IPS-18a (cell line): ENCODE measurements at regions not wholly inside any gene's neighbourhood (a gene's known extent, or its start where the extent isn't known, plus 50 kb on each side); places are given as distances from the start of the nearest gene placed in this dataset.

Experiments
- H3K27ac ChIP-seq: one replicate; pipeline ENCODE4 v1.5.1; 2013; ENCODE audit warnings: low read length
- H3K27me3 ChIP-seq: one replicate; pipeline ENCODE4 v1.6.1; 2013; ENCODE audit warnings: mild to moderate bottlenecking, low read length; ENCODE audit not compliant: control insufficient read depth, insufficient read depth
- H3K36me3 ChIP-seq: one replicate; pipeline ENCODE4 v1.6.1; 2013; ENCODE audit warnings: low read depth, low read length; ENCODE audit not compliant: control insufficient read depth
- H3K4me1 ChIP-seq: one replicate; pipeline ENCODE4 v1.6.1; 2013; ENCODE audit warnings: low read depth, low read length; ENCODE audit not compliant: control insufficient read depth
- H3K4me3 ChIP-seq: one replicate; pipeline ENCODE4 v1.5.1; 2013; ENCODE audit warnings: low read length
- H3K9ac ChIP-seq: one replicate; pipeline ENCODE4 v1.6.1; 2013; ENCODE audit warnings: mild to moderate bottlenecking, low read length, moderate library complexity
- H3K9me3 ChIP-seq: one replicate; pipeline ENCODE4 v1.6.1; 2013; ENCODE audit warnings: low read depth, low read length; ENCODE audit not compliant: control insufficient read depth

- no peak overlapping the region for H3K27ac ChIP-seq
- H3K27me3 ChIP-seq = no peaks in the 10 kb centered on the region
These were observed 190.0 kb downstream of the OLFM1 start for GRCh38 chr9:135277219-135278201.

GRCh38 chr9:135278586-135278985 is 191.1 kb downstream of the OLFM1 start:
- H3K4me3 ChIP-seq = no peak overlapping the region
- H3K4me1 ChIP-seq = no peaks in the 10 kb centered on the region
- no peak overlapping the region for H3K27ac ChIP-seq
- H3K9ac ChIP-seq = no peak overlapping the region
- H3K9me3 ChIP-seq = no peaks in the 10 kb centered on the region
- no peaks in the 10 kb centered on the region for H3K27me3 ChIP-seq
- H3K36me3 ChIP-seq = no peaks in the 10 kb centered on the region

More at GRCh38 chr9:135277219-135278201, 190.0 kb downstream of the OLFM1 start:
- no peaks in the 10 kb centered on the region for H3K36me3 ChIP-seq
- H3K9me3 ChIP-seq = no peaks in the 10 kb centered on the region
- H3K4me1 ChIP-seq = no peaks in the 10 kb centered on the region
- no peak overlapping the region for H3K9ac ChIP-seq
- H3K4me3 ChIP-seq = no peak overlapping the region

GRCh38 chr9:135279385-135279784 is 191.9 kb downstream of the OLFM1 start:
- Histone ChIP-seq H3K36me3 (no peaks in the 10 kb centered on the region), H3K4me3 (no peak overlapping the region), H3K27me3 (no peaks in the 10 kb centered on the region), H3K9ac (no peak overlapping the region), H3K9me3 (no peaks in the 10 kb centered on the region), H3K27ac (no peak overlapping the region), H3K4me1 (no peaks in the 10 kb centered on the region)

DNA sequence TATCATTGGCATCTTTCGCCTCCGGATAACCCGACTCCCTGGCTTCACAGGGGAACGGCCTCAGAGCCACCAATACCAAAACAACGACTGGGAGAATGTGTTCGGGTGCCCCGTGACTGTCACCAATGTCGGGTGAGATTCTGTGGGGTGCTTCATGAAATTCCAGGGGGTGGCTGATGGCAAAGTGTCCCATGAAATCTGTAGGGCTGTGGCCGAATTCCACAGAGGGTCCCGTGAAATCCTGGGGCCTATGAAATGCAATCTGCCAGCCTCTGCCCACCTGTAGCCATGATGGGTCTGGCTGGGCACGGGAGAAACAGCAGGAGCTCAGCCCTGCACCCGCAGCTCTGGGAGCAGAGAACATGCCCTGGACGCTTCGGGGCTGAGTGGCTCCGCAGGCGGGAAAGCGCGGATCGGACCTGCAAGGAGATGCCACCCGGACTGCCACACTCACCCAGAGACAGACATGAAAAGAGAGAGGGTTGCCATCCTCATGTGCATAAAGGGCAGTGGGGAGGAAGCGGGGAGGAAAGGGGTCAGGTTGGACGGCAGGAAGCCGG is 192.4 kb downstream of the OLFM1 start:
- H3K9ac ChIP-seq = no peak overlapping the region

DNA sequence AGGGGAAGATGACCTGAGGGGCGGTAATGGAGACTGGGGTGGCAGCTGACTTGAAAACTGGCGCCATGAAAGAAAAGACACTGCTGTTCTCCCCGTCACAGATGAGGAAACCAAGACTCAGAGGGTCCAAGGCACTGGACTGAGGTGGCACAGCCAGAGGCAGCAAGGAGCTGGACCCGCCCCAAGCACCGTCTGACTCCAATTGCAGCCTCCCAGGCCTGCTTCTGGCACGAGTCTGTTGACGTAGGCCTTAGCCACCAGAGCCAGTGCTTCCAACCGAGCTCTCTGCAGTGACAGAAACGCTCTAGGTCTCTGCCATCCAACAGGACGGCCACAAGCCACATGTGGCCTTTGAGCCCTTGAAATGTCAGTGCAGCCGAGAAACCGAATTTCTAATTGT is 193.2 kb downstream of the OLFM1 start:
- Histone ChIP-seq H3K27me3 (no peaks in the 10 kb centered on the region), H3K4me1 (no peaks in the 10 kb centered on the region), H3K36me3 (no peaks in the 10 kb centered on the region), H3K27ac (no peak overlapping the region), H3K9ac (no peak overlapping the region), H3K9me3 (no peaks in the 10 kb centered on the region), H3K4me3 (no peak overlapping the region)

More for the DNA sequence above, 192.4 kb downstream of the OLFM1 start:
- H3K4me3 ChIP-seq = no peak overlapping the region
- no peaks in the 10 kb centered on the region for H3K36me3 ChIP-seq
- H3K27me3 ChIP-seq = no peaks in the 10 kb centered on the region
- no peaks in the 10 kb centered on the region for H3K9me3 ChIP-seq
- no peaks in the 10 kb centered on the region for H3K4me1 ChIP-seq
- no peak overlapping the region for H3K27ac ChIP-seq

DNA sequence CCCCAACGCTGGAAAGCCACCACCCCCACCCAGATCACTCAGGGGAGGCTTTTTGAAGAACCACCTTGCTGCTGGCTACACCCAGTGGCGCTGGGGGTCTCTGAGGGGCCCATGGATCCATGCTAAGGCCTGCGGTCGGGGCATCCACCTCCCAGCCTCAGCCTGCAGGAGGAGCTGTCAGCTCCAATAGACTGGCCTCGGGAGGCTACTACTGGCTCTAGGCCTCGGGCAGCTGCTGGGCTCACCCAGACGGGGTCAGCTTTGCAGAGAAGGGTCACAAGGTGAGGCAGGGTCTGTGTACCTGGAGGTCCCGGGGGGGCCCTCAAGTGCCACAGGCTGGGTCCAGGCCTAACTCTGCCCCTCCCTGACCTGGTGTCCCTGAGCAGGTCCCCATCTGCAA is 193.7 kb downstream of the OLFM1 start:
- Histone ChIP-seq H3K9ac (no peak overlapping the region), H3K9me3 (no peaks in the 10 kb centered on the region), H3K27ac (no peak overlapping the region), H3K27me3 (no peaks in the 10 kb centered on the region), H3K4me1 (no peaks in the 10 kb centered on the region), H3K4me3 (no peak overlapping the region), H3K36me3 (no peaks in the 10 kb centered on the region)

DNA sequence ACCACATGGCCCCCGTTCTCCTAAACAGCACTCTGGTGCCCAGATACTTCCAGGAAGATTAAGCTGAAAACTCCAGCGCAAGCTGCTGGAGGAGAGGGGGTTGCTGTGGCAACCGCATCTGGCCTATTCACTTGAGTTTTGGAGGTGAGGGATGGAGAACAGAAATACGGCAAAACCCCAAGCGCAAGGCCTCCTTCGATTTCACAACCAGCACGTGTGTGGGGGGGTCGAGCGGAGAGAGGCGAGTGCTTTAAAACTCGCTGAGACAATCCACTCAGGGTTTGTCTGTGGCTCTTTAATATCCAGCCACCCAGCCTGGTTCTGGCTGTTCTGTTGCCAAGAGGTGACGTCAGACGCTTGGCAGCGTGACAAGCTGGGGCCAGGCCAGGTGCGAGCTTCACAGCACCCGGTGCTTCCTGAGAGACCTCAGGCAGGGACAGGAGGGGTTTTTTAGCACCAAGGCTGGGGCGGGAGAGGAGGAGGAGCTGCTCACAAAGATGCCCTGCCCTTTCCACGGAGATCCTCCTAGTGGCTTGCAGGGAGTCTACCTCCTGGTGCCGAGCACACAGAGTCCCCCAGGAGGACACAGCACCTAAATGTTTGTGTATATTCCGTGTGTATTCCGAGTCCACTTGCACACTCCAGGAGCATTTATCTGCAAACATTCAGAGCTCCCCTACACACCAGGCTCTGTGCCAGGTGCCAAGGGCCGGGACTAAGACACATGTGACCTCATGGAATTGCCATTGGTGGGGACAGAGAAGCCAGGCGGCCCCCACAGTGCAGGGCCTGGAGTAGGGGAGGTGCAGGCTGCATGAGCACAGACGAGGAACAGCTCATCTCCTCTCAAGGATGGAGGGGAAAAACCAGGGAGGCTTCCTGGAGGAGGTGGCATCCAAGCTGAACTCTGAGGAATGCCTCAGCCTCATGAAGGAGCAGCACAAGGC is 194.6 kb downstream of the OLFM1 start:
- Histone ChIP-seq H3K9me3 (no peaks in the 10 kb centered on the region), H3K9ac (no peak overlapping the region), H3K27me3 (no peaks in the 10 kb centered on the region), H3K4me3 (no peak overlapping the region), H3K27ac (no peak overlapping the region), H3K4me1 (no peaks in the 10 kb centered on the region), H3K36me3 (no peaks in the 10 kb centered on the region)

GRCh38 chr9:135282808-135283207 is 195.3 kb downstream of the OLFM1 start:
- Histone ChIP-seq H3K27ac (no peak overlapping the region), H3K9me3 (no peaks in the 10 kb centered on the region), H3K36me3 (no peaks in the 10 kb centered on the region), H3K4me1 (no peaks in the 10 kb centered on the region), H3K4me3 (no peak overlapping the region), H3K27me3 (no peaks in the 10 kb centered on the region), H3K9ac (no peak overlapping the region)

DNA sequence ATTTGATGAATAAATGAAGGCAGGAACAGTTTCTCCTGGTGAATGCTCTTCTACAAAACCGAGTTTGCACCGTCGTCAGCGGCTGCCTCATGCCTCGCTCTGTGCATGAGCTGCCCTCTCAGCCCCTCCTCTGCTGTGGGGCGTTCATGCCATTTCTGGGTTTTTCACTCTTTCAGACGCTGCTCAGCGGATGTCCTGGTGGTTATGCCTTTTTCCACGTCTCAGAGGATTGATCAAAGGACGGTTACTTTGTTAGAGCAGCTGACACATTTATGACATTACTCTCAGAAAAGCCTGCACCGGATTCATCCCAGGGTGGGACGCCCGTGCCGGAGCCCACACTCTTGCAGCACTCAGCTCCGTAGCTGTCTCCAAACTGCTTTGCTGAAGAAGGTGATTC is 195.9 kb upstream of the PPP1R26 start:
- H3K27ac ChIP-seq = no peak overlapping the region
- H3K9ac ChIP-seq = no peak overlapping the region
- no peaks in the 10 kb centered on the region for H3K36me3 ChIP-seq
- H3K4me1 ChIP-seq = no peaks in the 10 kb centered on the region
- no peaks in the 10 kb centered on the region for H3K27me3 ChIP-seq
- H3K4me3 ChIP-seq = no peak overlapping the region
- no peaks in the 10 kb centered on the region for H3K9me3 ChIP-seq

DNA sequence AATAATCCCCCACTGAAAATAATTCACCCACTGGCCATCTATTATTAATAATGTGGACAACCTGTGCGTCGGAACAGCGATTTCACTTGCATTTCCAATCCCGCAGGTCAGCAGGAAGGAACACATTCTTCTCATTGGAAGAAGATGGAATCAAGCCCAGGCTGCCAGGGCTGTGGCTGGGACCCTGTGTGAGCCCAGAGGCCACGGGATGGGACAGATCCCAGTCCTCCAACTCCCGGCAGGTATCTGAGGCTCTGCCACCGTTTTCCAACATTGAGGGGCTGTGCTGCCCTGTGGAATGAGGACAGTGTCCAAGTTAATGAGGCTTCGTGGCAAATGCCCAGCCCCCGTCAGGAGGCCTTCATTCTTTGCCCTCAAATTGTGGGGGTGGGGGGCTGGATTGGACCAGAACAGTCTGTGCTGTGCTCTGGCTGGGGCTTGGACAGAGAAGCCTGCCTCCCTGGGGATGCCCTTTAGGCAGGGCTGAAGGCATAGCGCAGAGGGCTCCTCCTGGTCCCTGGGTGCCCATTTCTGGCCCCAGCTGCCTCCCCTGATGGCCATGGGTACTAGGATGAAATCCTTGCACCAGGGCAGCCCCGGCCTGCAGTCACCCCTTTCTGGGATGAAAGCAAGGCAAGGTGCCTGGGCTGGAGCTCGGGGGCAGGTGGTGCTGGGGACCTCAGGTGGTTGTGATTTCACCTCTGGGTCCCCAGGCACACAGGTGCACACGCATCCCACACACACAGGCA is 195.0 kb upstream of the PPP1R26 start:
- H3K27me3 ChIP-seq = no peaks in the 10 kb centered on the region
- H3K27ac ChIP-seq = no peak overlapping the region
- no peaks in the 10 kb centered on the region for H3K36me3 ChIP-seq
- no peaks in the 10 kb centered on the region for H3K9me3 ChIP-seq
- H3K4me1 ChIP-seq = no peaks in the 10 kb centered on the region
- H3K9ac ChIP-seq = no peak overlapping the region
- no peak overlapping the region for H3K4me3 ChIP-seq
